HUES64 (cell line): ENCODE measurements at regions not wholly inside any gene's neighbourhood (a gene's known extent, or its start where the extent isn't known, plus 50 kb on each side); places are given as distances from the start of the nearest gene placed in this dataset.
A peak's percentile ranks its signal among the peaks of the same experiment; 100 is the strongest.
"Not testable (repeated sequence)": the region's sequence is repeated elsewhere in the genome, so short reads cannot be mapped to it uniquely, and the experiment has no call there.

ENCODE experiments used
- H3K27ac ChIP-seq: 2 replicates; pipeline ENCODE4 v1.7.0; 2013; ENCODE audit warnings: low read depth, low read length, inconsistent platforms
- H3K27me3 ChIP-seq: 2 replicates; pipeline ENCODE4 v1.6.1; 2013; ENCODE audit warnings: mild to moderate bottlenecking, low read length; ENCODE audit not compliant: insufficient read depth
- H3K36me3 ChIP-seq: 2 replicates; pipeline ENCODE4 v1.6.1; 2013; ENCODE audit warnings: mild to moderate bottlenecking, low read length; ENCODE audit not compliant: insufficient read depth
- H3K4me1 ChIP-seq: 2 replicates; pipeline ENCODE4 v1.6.1; 2013; ENCODE audit warnings: mild to moderate bottlenecking, low read length, moderate library complexity; ENCODE audit not compliant: insufficient read depth
- H3K4me3 ChIP-seq: 2 replicates; pipeline ENCODE4 v1.5.1; 2013; ENCODE audit warnings: mild to moderate bottlenecking, low read length, moderate library complexity
- H3K9ac ChIP-seq: 2 replicates; pipeline ENCODE4 v1.6.1; 2013; ENCODE audit warnings: mild to moderate bottlenecking, low read depth, low read length
- H3K9me3 ChIP-seq: 2 replicates; pipeline ENCODE4 v1.6.1; 2013; ENCODE audit warnings: low read depth, low read length; ENCODE audit not compliant: insufficient read depth
- WGBS: fragments of 150-250, 120-280 bp; methylation state at CpG from one replicate; pipeline ENCODE4 v1.1.7; 2013; ENCODE audit warnings: missing lambda C conversion rate; 5-methylcytosine and 5-hydroxymethylcytosine counted together

DNA sequence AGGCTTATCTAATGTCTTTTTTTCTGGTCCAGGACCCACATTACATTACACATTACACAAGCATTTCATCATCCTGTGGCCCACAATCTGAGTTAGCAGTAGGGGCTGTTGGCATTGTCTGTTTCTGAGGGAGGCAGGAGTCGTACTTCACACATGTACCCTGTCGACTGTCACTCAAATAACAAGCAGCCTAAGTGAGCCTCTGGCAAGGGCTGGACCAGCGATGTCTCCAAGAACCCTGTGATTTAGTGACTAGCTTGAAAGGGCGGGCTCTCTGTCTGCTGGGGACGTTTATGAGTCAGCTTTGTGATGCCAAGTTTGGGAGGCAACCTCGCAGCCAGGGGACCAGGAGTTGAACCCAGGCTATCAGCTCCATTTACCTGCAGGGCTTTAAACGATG is 251.4 kb downstream of the HS3ST3B1 start:
- WGBS = 82% methylated on average over 7 of the region's 7 CpGs
- no peak overlapping the region for H3K9ac ChIP-seq
- H3K9me3 ChIP-seq = no peaks in the 10 kb centered on the region
- H3K4me3 ChIP-seq = no peak overlapping the region
- no peaks in the 10 kb centered on the region for H3K4me1 ChIP-seq
- H3K27ac ChIP-seq = no peak overlapping the region
- no peaks in the 10 kb centered on the region for H3K27me3 ChIP-seq
- no peaks in the 10 kb centered on the region for H3K36me3 ChIP-seq

GRCh38 chr17:14547556-14547955 is 246.7 kb downstream of the HS3ST3B1 start:
- no peak overlapping the region for H3K27ac ChIP-seq
- no peaks in the 10 kb centered on the region for H3K27me3 ChIP-seq
- no peak overlapping the region for H3K4me3 ChIP-seq
- WGBS = 94% methylated on average over 2 of the region's 2 CpGs
- H3K9ac ChIP-seq = no peak overlapping the region
- H3K36me3 ChIP-seq = no peaks in the 10 kb centered on the region
- H3K4me1 ChIP-seq = 0 out of 2 replicates have a peak, but pooled peaks cover 6% of the 10 kb centered on the region
- no peaks in the 10 kb centered on the region for H3K9me3 ChIP-seq

- H3K36me3 ChIP-seq = no peaks in the 10 kb centered on the region
- H3K27me3 ChIP-seq = no peaks in the 10 kb centered on the region
- WGBS = 94% methylated on average over 5 of the region's 5 CpGs
- H3K9ac ChIP-seq = no peak overlapping the region
- H3K4me3 ChIP-seq = no peak overlapping the region
- no peaks in the 10 kb centered on the region for H3K9me3 ChIP-seq
- no peak overlapping the region for H3K27ac ChIP-seq
- H3K4me1 ChIP-seq = 0 out of 2 replicates have a peak, but pooled peaks cover 6% of the 10 kb centered on the region
Observed at GRCh38 chr17:14547016-14547415, 246.1 kb downstream of the HS3ST3B1 start.

- 77% methylated on average over 15 of the region's 16 CpGs for WGBS
- no peaks in the 10 kb centered on the region for H3K27me3 ChIP-seq
- H3K36me3 ChIP-seq = no peaks in the 10 kb centered on the region
Observed at GRCh38 chr17:14545156-14545906, 244.4 kb downstream of the HS3ST3B1 start.

DNA sequence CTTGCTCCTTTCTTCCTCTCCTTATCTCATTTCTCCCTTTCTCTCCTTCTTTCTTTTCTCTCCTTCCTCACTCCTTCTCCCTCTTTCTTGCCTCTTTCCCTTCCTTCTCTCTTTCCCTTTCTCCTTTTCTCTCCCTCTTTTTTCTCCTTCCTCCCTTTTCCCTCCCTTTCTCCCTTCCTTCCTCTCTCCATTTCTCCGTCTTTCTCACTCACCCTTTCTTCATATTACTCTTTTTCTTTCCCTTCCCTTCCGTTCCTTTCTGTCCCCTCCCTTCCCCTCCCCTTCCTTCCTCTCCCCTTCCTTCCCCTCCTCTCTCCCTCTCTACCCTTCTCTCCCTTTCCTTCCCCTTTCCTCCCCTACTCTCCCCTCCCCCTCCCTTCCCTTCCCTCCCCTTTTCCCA is 240.8 kb downstream of the HS3ST3B1 start:
- H3K4me3 ChIP-seq = no peak overlapping the region
- no peak overlapping the region for H3K9ac ChIP-seq
- no peaks in the 10 kb centered on the region for H3K36me3 ChIP-seq
- H3K4me1 ChIP-seq = peaks cover 10% of the 10 kb centered on the region; the same call in 1 of the 2 replicates
- H3K27ac ChIP-seq = no peak overlapping the region
- H3K27me3 ChIP-seq = no peaks in the 10 kb centered on the region
- 0 out of 2 replicates have a peak, but pooled peaks cover 4% of the 10 kb centered on the region for H3K9me3 ChIP-seq
- WGBS = 89% methylated on average over 2 of the region's 2 CpGs

More at GRCh38 chr17:14545156-14545906, 244.4 kb downstream of the HS3ST3B1 start:
- no peak overlapping the region for H3K27ac ChIP-seq
- H3K9ac ChIP-seq = no peak overlapping the region
- peaks cover 10% of the 10 kb centered on the region; the same call in 1 of the 2 replicates for H3K4me1 ChIP-seq
- H3K4me3 ChIP-seq = no peak overlapping the region
- H3K9me3 ChIP-seq = no peaks in the 10 kb centered on the region

DNA sequence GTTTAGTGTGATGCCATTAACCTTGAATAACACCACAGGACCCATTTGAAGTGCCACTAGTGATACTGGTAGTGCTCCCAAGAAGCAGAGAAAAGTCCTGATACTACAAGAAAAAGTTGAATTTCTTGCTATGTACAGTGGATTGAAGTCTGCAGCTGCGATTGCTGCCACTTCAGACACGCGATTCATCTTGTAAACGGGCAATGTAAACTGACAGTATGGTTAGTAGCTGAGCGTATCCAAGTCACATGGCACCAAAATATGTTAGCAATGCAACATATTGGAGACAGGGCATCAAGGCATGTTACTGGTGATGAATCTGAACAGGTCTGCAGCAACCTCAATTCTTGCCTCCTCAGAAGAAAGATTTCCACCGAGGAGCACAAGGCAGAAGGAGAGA is 238.9 kb downstream of the HS3ST3B1 start:
- H3K9me3 ChIP-seq = 0 out of 2 replicates have a peak, but pooled peaks cover 4% of the 10 kb centered on the region
- H3K36me3 ChIP-seq = no peaks in the 10 kb centered on the region
- no peak overlapping the region for H3K9ac ChIP-seq
- no peak overlapping the region for H3K27ac ChIP-seq
- H3K4me3 ChIP-seq = no peak overlapping the region
- H3K27me3 ChIP-seq = no peaks in the 10 kb centered on the region
- H3K4me1 ChIP-seq = peaks cover 4% of the 10 kb centered on the region; the same call in 1 of the 2 replicates
- 94% methylated on average over 6 of the region's 6 CpGs for WGBS

GRCh38 chr17:14532242-14532641 is 231.4 kb downstream of the HS3ST3B1 start:
- not testable (repeated sequence) for H3K27me3 ChIP-seq, H3K9ac ChIP-seq, H3K27ac ChIP-seq, H3K9me3 ChIP-seq, H3K4me1 ChIP-seq, H3K36me3 ChIP-seq, H3K4me3 ChIP-seq
- 93% methylated on average over 3 of the region's 3 CpGs for WGBS

GRCh38 chr17:14525551-14526455 is 224.9 kb downstream of the HS3ST3B1 start:
- Histone ChIP-seq H3K4me3 (peak overlapping the region; percentile 29), H3K36me3 (no peaks in the 10 kb centered on the region), H3K9me3 (0 out of 2 replicates have a peak, but pooled peaks cover 2% of the 10 kb centered on the region), H3K4me1 (peaks cover 49% of the 10 kb centered on the region), H3K27me3 (no peaks in the 10 kb centered on the region), H3K9ac (peak overlapping the region; percentile 3; the same call in 1 of the 2 replicates), H3K27ac (peak overlapping the region; percentile 74; the same call in 1 of the 2 replicates)
- 37% methylated on average over 4 of the region's 5 CpGs for WGBS

- 81% methylated on average over 3 of the region's 3 CpGs for WGBS
- H3K27ac ChIP-seq = peak overlapping the region; percentile 74; the same call in 1 of the 2 replicates
- no peak overlapping the region for H3K9ac ChIP-seq
- H3K9me3 ChIP-seq = no peaks in the 10 kb centered on the region
- H3K27me3 ChIP-seq = no peaks in the 10 kb centered on the region
- no peak overlapping the region for H3K4me3 ChIP-seq
- no peaks in the 10 kb centered on the region for H3K36me3 ChIP-seq
- peaks cover 46% of the 10 kb centered on the region for H3K4me1 ChIP-seq
Observed at GRCh38 chr17:14522795-14523387, 222.0 kb downstream of the HS3ST3B1 start.

- H3K36me3 ChIP-seq, H3K9me3 ChIP-seq, H3K9ac ChIP-seq, H3K27ac ChIP-seq, H3K4me3 ChIP-seq, H3K27me3 ChIP-seq: not testable (repeated sequence)
- peaks cover 36% of the 10 kb centered on the region for H3K4me1 ChIP-seq
- 92% methylated on average over 3 of the region's 3 CpGs for WGBS
Observed at GRCh38 chr17:14518919-14519318, 218.0 kb downstream of the HS3ST3B1 start.

GRCh38 chr17:14514973-14515372 is 214.1 kb downstream of the HS3ST3B1 start:
- WGBS = 69% methylated on average over 3 of the region's 3 CpGs

More at GRCh38 chr17:14514973-14515372, 214.1 kb downstream of the HS3ST3B1 start:
- H3K4me1 ChIP-seq = peaks cover 35% of the 10 kb centered on the region
- H3K27me3 ChIP-seq = no peaks in the 10 kb centered on the region
- H3K4me3 ChIP-seq = no peak overlapping the region
- no peaks in the 10 kb centered on the region for H3K36me3 ChIP-seq
- no peak overlapping the region for H3K9ac ChIP-seq
- H3K9me3 ChIP-seq = no peaks in the 10 kb centered on the region
- no peak overlapping the region for H3K27ac ChIP-seq
